ENCODE measurements at regions not wholly inside any gene's neighbourhood (a gene's known extent, or its start where the extent isn't known, plus 50 kb on each side); places are given as distances from the start of the nearest gene placed in this dataset.

- Mint-ChIP-seq H3K9me3 (peaks cover 17% of the 10 kb centered on the region), H3K27ac (no peak overlapping the region), H3K36me3 (ENCODE audit: low read depth) (no peaks in the 10 kb centered on the region), H3K4me1 (ENCODE audit: low read depth) (no peaks in the 10 kb centered on the region), H3K27me3 (ENCODE audit: low read depth) (no peaks in the 10 kb centered on the region), H3K4me3 (ENCODE audit: low read depth) (no peak overlapping the region)
- no peak for DNase-seq (ENCODE audit: low spot score)
- intact Hi-C loops (cut with micrococcal nuclease): no loop called here
Observed at GRCh38 chr5:125464847-125465432, 718.5 kb upstream of the ZNF608 start.

GRCh38 chr5:125465703-125466102 is 719.3 kb upstream of the ZNF608 start:
- no peak for DNase-seq (ENCODE audit: low spot score)
- Mint-ChIP-seq H3K4me1 (ENCODE audit: low read depth) (no peaks in the 10 kb centered on the region), H3K4me3 (ENCODE audit: low read depth) (no peak overlapping the region), H3K9me3 (peaks cover 13% of the 10 kb centered on the region), H3K36me3 (ENCODE audit: low read depth) (no peaks in the 10 kb centered on the region), H3K27ac (no peak overlapping the region), H3K27me3 (ENCODE audit: low read depth) (no peaks in the 10 kb centered on the region)
- intact Hi-C loops (cut with micrococcal nuclease): no loop called here

GRCh38 chr5:125467222-125467621 is 720.8 kb upstream of the ZNF608 start:
- Mint-ChIP-seq H3K27me3 (ENCODE audit: low read depth) (no peaks in the 10 kb centered on the region), H3K4me1 (ENCODE audit: low read depth) (no peaks in the 10 kb centered on the region), H3K9me3 (peaks cover 12% of the 10 kb centered on the region), H3K27ac (no peak overlapping the region), H3K4me3 (ENCODE audit: low read depth) (no peak overlapping the region), H3K36me3 (ENCODE audit: low read depth) (no peaks in the 10 kb centered on the region)
- intact Hi-C loops (cut with micrococcal nuclease): no loop called here
- DNase-seq (ENCODE audit: low spot score): no peak

- Mint-ChIP-seq H3K27ac (no peak overlapping the region), H3K27me3 (ENCODE audit: low read depth) (no peaks in the 10 kb centered on the region), H3K4me3 (ENCODE audit: low read depth) (no peak overlapping the region), H3K36me3 (ENCODE audit: low read depth) (no peaks in the 10 kb centered on the region), H3K9me3 (no peaks in the 10 kb centered on the region), H3K4me1 (ENCODE audit: low read depth) (no peaks in the 10 kb centered on the region)
- DNase-seq (ENCODE audit: low spot score): no peak
- intact Hi-C loops (cut with micrococcal nuclease): no loop called here
Observed at GRCh38 chr5:125470280-125470902, 724.0 kb upstream of the ZNF608 start.

- Mint-ChIP-seq H3K27me3 (ENCODE audit: low read depth) (no peaks in the 10 kb centered on the region), H3K4me3 (ENCODE audit: low read depth) (no peak overlapping the region), H3K4me1 (ENCODE audit: low read depth) (no peaks in the 10 kb centered on the region), H3K27ac (no peak overlapping the region), H3K36me3 (ENCODE audit: low read depth) (no peaks in the 10 kb centered on the region), H3K9me3 (no peaks in the 10 kb centered on the region)
- DNase-seq (ENCODE audit: low spot score): no peak
- intact Hi-C loops (cut with micrococcal nuclease): no loop called here
Observed at GRCh38 chr5:125476901-125477585, 730.6 kb upstream of the ZNF608 start.

- intact Hi-C loops (cut with micrococcal nuclease): no loop called here
- Mint-ChIP-seq H3K36me3 (ENCODE audit: low read depth) (no peaks in the 10 kb centered on the region), H3K4me1 (ENCODE audit: low read depth) (no peaks in the 10 kb centered on the region), H3K27me3 (ENCODE audit: low read depth) (no peaks in the 10 kb centered on the region), H3K27ac (no peak overlapping the region), H3K4me3 (ENCODE audit: low read depth) (no peak overlapping the region), H3K9me3 (no peaks in the 10 kb centered on the region)
- DNase-seq (ENCODE audit: low spot score): no peak
Observed at GRCh38 chr5:125477586-125477975, 731.1 kb upstream of the ZNF608 start.

GRCh38 chr5:125478599-125478998 is 732.2 kb upstream of the ZNF608 start:
- Mint-ChIP-seq H3K27me3 (ENCODE audit: low read depth) (no peaks in the 10 kb centered on the region), H3K27ac (no peak overlapping the region), H3K9me3 (no peaks in the 10 kb centered on the region), H3K4me1 (ENCODE audit: low read depth) (no peaks in the 10 kb centered on the region), H3K36me3 (ENCODE audit: low read depth) (no peaks in the 10 kb centered on the region), H3K4me3 (ENCODE audit: low read depth) (no peak overlapping the region)
- DNase-seq (ENCODE audit: low spot score): no peak
- intact Hi-C loops (cut with micrococcal nuclease): no loop called here

GRCh38 chr5:125480911-125481310 is 734.5 kb upstream of the ZNF608 start:
- Mint-ChIP-seq H3K9me3 (no peaks in the 10 kb centered on the region), H3K27ac (no peak overlapping the region), H3K36me3 (ENCODE audit: low read depth) (no peaks in the 10 kb centered on the region), H3K4me3 (ENCODE audit: low read depth) (no peak overlapping the region), H3K4me1 (ENCODE audit: low read depth) (no peaks in the 10 kb centered on the region), H3K27me3 (ENCODE audit: low read depth) (no peaks in the 10 kb centered on the region)
- intact Hi-C loops (cut with micrococcal nuclease): no loop called here
- DNase-seq (ENCODE audit: low spot score): no peak

- Mint-ChIP-seq H3K4me3 (ENCODE audit: low read depth) (no peak overlapping the region), H3K36me3 (ENCODE audit: low read depth) (no peaks in the 10 kb centered on the region), H3K4me1 (ENCODE audit: low read depth) (no peaks in the 10 kb centered on the region), H3K27me3 (ENCODE audit: low read depth) (no peaks in the 10 kb centered on the region), H3K27ac (no peak overlapping the region), H3K9me3 (peaks cover 3% of the 10 kb centered on the region)
- intact Hi-C loops (cut with micrococcal nuclease): no loop called here
- no peak for DNase-seq (ENCODE audit: low spot score)
Observed at GRCh38 chr5:125481506-125482465, 735.3 kb upstream of the ZNF608 start.

- no peaks in the 10 kb centered on the region for H3K36me3 Mint-ChIP-seq (ENCODE audit: low read depth)
- H3K4me1 Mint-ChIP-seq (ENCODE audit: low read depth): no peaks in the 10 kb centered on the region
- H3K27ac Mint-ChIP-seq: no peak overlapping the region
- no peak for DNase-seq (ENCODE audit: low spot score)
- no peak overlapping the region for H3K4me3 Mint-ChIP-seq (ENCODE audit: low read depth)
- no peaks in the 10 kb centered on the region for H3K27me3 Mint-ChIP-seq (ENCODE audit: low read depth)
- H3K9me3 Mint-ChIP-seq: peaks cover 4% of the 10 kb centered on the region
- intact Hi-C loops (cut with micrococcal nuclease): no loop called here
Observed at GRCh38 chr5:125483609-125484008, 737.2 kb upstream of the ZNF608 start.

- DNase-seq (ENCODE audit: low spot score): no peak
- Mint-ChIP-seq H3K27ac (no peak overlapping the region), H3K4me3 (ENCODE audit: low read depth) (no peak overlapping the region), H3K36me3 (ENCODE audit: low read depth) (no peaks in the 10 kb centered on the region), H3K9me3 (peaks cover 4% of the 10 kb centered on the region), H3K27me3 (ENCODE audit: low read depth) (no peaks in the 10 kb centered on the region), H3K4me1 (ENCODE audit: low read depth) (no peaks in the 10 kb centered on the region)
- intact Hi-C loops (cut with micrococcal nuclease): no loop called here
Observed at GRCh38 chr5:125484272-125484741, 737.9 kb upstream of the ZNF608 start.

- no peaks in the 10 kb centered on the region for H3K27me3 Mint-ChIP-seq (ENCODE audit: low read depth)
- H3K4me1 Mint-ChIP-seq (ENCODE audit: low read depth): no peaks in the 10 kb centered on the region
- no peaks in the 10 kb centered on the region for H3K36me3 Mint-ChIP-seq (ENCODE audit: low read depth)
- intact Hi-C loops (cut with micrococcal nuclease): no loop called here
- no peak overlapping the region for H3K27ac Mint-ChIP-seq
- no peak overlapping the region for H3K4me3 Mint-ChIP-seq (ENCODE audit: low read depth)
- DNase-seq (ENCODE audit: low spot score): no peak
- peaks cover 4% of the 10 kb centered on the region for H3K9me3 Mint-ChIP-seq
Observed at GRCh38 chr5:125484742-125485641, 738.6 kb upstream of the ZNF608 start.

All from activated T-helper 2 cell treated with anti-CD3 and anti-CD28 coated beads, Interferon-gamma antibody, Interleukin-2, Interleukin-4, amounts not matched to agents 10 μg/mL and 5 μg/mL and 100 μg/mL, durations not matched to agents 14 hours and 24 hours and 36 hours (primary cell).